Thoracic aorta (tissue), 2 donors: ENCODE measurements at regions not wholly inside any gene's neighbourhood (a gene's known extent, or its start where the extent isn't known, plus 50 kb on each side); places are given as distances from the start of the nearest gene placed in this dataset.
"Not testable (repeated sequence)": the region's sequence is repeated elsewhere in the genome, so short reads cannot be mapped to it uniquely, and the experiment has no call there.

Source experiments
- ATAC-seq: fragments of 150-250 bp; one replicate; pipeline ENCODE4 v1.8.0; 2017; ENCODE audit warnings: low read depth; ENCODE audit not compliant: insufficient number of reproducible peaks, low FRiP score
- DNase-seq: peaks from one replicate; pipeline ENCODE4 v3.0.0-alpha.2; 2020; ENCODE audit warnings: low spot score
- H3K27ac ChIP-seq, 2 donors: fragments of 200-600 bp; sonication (generic); 1 replicate in 1 of 2; 2 replicates in 1 of 2; pipeline ENCODE4 v1.5.1; 2016; ENCODE audit warnings: mild to moderate bottlenecking in 2 of 2, moderate library complexity in 2 of 2
- H3K27me3 ChIP-seq: fragments of 200-600 bp; sonication (generic); replicated peaks from 2 replicates; pipeline ENCODE4 v1.6.0; 2016; ENCODE audit warnings: mild to moderate bottlenecking; ENCODE audit not compliant: insufficient read depth
- H3K36me3 ChIP-seq: fragments of 200-600 bp; sonication (generic); one replicate; pipeline ENCODE4 v1.5.1; 2016
- H3K4me1 ChIP-seq, 2 donors: fragments of 200-600 bp; sonication (generic); 1 replicate in 1 of 2; 2 replicates in 1 of 2; pipeline versions ENCODE4 v1.5.1 to v1.6.0; 2016; ENCODE audit warnings: low read depth in 2 of 2, mild to moderate bottlenecking in 1 of 2; ENCODE audit not compliant: control insufficient read depth in 1 of 2
- H3K4me3 ChIP-seq: fragments of 200-600 bp; sonication (generic); 2 replicates; pipeline ENCODE4 v1.5.1; 2016; ENCODE audit warnings: mild to moderate bottlenecking
- H3K9me3 ChIP-seq: fragments of 200-600 bp; sonication (generic); 2 replicates; pipeline ENCODE4 v1.5.1; 2016
- TF ChIP-seq, protein P1 (sequence below): fragments of 200-600 bp; sonication (generic); IDR thresholded peaks from one replicate; pipeline ENCODE4 v1.5.1; 2019; ENCODE audit warnings: antibody characterized with exemption

- Histone ChIP-seq H3K27ac (no peak overlapping the region), H3K4me1 (no peaks in the 10 kb centered on the region), H3K9me3 (no peaks in the 10 kb centered on the region), H3K4me3 (no peak overlapping the region), H3K27me3 (no peaks in the 10 kb centered on the region), H3K36me3 (no peaks in the 10 kb centered on the region)
- DNase-seq (no peak), ATAC-seq (no peak)
- TF ChIP-seq, protein P1, sequence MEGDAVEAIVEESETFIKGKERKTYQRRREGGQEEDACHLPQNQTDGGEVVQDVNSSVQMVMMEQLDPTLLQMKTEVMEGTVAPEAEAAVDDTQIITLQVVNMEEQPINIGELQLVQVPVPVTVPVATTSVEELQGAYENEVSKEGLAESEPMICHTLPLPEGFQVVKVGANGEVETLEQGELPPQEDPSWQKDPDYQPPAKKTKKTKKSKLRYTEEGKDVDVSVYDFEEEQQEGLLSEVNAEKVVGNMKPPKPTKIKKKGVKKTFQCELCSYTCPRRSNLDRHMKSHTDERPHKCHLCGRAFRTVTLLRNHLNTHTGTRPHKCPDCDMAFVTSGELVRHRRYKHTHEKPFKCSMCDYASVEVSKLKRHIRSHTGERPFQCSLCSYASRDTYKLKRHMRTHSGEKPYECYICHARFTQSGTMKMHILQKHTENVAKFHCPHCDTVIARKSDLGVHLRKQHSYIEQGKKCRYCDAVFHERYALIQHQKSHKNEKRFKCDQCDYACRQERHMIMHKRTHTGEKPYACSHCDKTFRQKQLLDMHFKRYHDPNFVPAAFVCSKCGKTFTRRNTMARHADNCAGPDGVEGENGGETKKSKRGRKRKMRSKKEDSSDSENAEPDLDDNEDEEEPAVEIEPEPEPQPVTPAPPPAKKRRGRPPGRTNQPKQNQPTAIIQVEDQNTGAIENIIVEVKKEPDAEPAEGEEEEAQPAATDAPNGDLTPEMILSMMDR: no peak
Measured at GRCh38 chr12:30567082-30567481, 128.6 kb downstream of the IPO8 start.

- no peak overlapping the region for H3K27ac ChIP-seq
- TF ChIP-seq, protein P1: no peak
- no peaks in the 10 kb centered on the region for H3K4me1 ChIP-seq
- DNase-seq (no peak), ATAC-seq (no peak)
- no peaks in the 10 kb centered on the region for H3K36me3 ChIP-seq
- no peaks in the 10 kb centered on the region for H3K9me3 ChIP-seq
- no peak overlapping the region for H3K4me3 ChIP-seq
- H3K27me3 ChIP-seq: no peaks in the 10 kb centered on the region
Measured at GRCh38 chr12:30564394-30564793, 131.3 kb downstream of the IPO8 start.

DNA sequence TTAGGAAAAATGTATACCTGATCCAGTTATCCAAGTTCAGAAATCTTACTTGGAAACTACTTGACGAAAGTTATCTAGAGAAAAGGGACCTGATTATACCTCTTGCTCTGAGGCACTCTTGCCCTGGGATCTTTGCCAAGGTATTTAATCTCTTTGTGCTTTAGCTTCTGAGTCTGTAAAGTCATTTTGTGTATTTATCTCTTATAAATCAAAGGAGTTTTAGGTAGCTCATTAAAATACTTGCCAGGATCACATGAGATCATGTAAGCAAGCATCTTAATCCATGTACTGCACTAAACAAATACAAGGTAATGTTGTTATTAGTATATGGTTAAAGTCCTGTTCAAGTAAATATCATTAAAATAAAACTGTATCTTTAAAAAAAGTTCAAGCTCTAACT lies 147.5 kb downstream of the IPO8 start:
- no peak for ATAC-seq

GRCh38 chr12:30546121-30546520 lies 149.5 kb downstream of the IPO8 start:
- no peaks in the 10 kb centered on the region for H3K9me3 ChIP-seq
- no peak for ATAC-seq
- H3K4me3 ChIP-seq: no peak overlapping the region
- H3K4me1 ChIP-seq: no peaks in the 10 kb centered on the region
- H3K36me3 ChIP-seq: no peaks in the 10 kb centered on the region
- H3K27me3 ChIP-seq: no peaks in the 10 kb centered on the region
- H3K27ac ChIP-seq: no peak overlapping the region
- no peak for DNase-seq
- TF ChIP-seq, protein P1: no peak

More for the DNA sequence above, 147.5 kb downstream of the IPO8 start:
- Histone ChIP-seq H3K36me3 (no peaks in the 10 kb centered on the region), H3K27me3 (no peaks in the 10 kb centered on the region), H3K27ac (no peak overlapping the region), H3K4me3 (no peak overlapping the region), H3K4me1 (no peaks in the 10 kb centered on the region), H3K9me3 (no peaks in the 10 kb centered on the region)
- TF ChIP-seq, protein P1: no peak
- no peak for DNase-seq

- H3K4me1 ChIP-seq, H3K27ac ChIP-seq: not testable (repeated sequence)
Measured at GRCh38 chr12:30544704-30545103, 151.0 kb downstream of the IPO8 start.

DNA sequence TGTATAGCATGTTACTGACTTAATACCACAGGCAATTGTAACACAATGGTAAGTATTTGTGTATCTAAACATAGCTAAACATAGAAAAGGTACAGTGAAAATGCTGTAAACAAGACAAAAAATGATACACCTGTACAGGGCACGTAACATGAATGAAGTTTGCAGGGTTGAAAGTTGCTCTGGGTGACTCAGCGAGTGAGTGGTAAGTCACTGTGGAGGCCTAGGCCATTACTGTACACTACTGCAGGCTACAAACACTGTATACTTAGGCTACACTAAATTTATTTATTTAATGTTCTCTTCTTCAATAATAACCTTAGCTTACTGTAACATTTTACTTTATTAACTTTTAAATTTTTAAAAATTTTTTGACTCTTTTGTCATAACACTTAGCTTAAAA lies 158.4 kb downstream of the IPO8 start:
- ATAC-seq (no peak), DNase-seq (no peak)
- no peak overlapping the region for H3K4me3 ChIP-seq
- no peak overlapping the region for H3K27ac ChIP-seq
- TF ChIP-seq, protein P1: no peak
- no peaks in the 10 kb centered on the region for H3K27me3 ChIP-seq
- H3K36me3 ChIP-seq: no peaks in the 10 kb centered on the region
- H3K9me3 ChIP-seq: no peaks in the 10 kb centered on the region
- no peaks in the 10 kb centered on the region for H3K4me1 ChIP-seq

More at GRCh38 chr12:30544704-30545103, 151.0 kb downstream of the IPO8 start:
- H3K27me3 ChIP-seq, H3K4me3 ChIP-seq, DNase-seq, H3K9me3 ChIP-seq, H3K36me3 ChIP-seq, ATAC-seq: not testable (repeated sequence)
